ENCODE measurements at regions not wholly inside any gene's neighbourhood (a gene's known extent, or its start where the extent isn't known, plus 50 kb on each side); places are given as distances from the start of the nearest gene placed in this dataset.
A peak's percentile ranks its signal among the peaks of the same experiment; 100 is the strongest.

DNA sequence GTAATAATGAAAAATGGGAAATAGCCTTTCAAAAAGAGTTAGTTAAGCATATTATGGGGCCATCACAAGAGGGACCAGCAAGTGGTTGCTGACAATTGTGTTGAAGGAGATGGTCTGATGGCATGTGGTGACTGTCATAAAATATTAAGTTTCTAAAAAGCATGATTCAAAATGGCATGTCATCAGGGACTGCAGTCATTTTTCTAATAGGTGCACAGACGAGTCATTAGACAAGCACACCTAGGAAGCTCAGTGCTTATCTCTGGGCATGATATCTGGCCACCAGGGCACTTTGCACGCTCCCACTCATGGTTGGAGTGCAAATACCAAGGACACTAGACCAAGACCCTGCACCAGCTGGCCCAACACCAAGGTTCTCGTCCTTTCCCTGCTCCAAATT is 226.5 kb downstream of the ANKRD60 start:
- TF ChIP-seq, protein P1, sequence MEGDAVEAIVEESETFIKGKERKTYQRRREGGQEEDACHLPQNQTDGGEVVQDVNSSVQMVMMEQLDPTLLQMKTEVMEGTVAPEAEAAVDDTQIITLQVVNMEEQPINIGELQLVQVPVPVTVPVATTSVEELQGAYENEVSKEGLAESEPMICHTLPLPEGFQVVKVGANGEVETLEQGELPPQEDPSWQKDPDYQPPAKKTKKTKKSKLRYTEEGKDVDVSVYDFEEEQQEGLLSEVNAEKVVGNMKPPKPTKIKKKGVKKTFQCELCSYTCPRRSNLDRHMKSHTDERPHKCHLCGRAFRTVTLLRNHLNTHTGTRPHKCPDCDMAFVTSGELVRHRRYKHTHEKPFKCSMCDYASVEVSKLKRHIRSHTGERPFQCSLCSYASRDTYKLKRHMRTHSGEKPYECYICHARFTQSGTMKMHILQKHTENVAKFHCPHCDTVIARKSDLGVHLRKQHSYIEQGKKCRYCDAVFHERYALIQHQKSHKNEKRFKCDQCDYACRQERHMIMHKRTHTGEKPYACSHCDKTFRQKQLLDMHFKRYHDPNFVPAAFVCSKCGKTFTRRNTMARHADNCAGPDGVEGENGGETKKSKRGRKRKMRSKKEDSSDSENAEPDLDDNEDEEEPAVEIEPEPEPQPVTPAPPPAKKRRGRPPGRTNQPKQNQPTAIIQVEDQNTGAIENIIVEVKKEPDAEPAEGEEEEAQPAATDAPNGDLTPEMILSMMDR (IDR thresholded peaks at IDR 0.05) = no peak
- TF ChIP-seq EP300 (IDR thresholded peaks at IDR 0.05) (no peak), POLR2A (IDR thresholded peaks at IDR 0.05) (no peak)
- Histone ChIP-seq H3K4me3 (no peak overlapping the region), H3K9me3 (no peaks in the 10 kb centered on the region), H3K4me1 (peaks cover 3 to 32% (median 10%) of the 10 kb centered on the region in 4 donors), H3K36me3 (no peaks in the 10 kb centered on the region), H3K27ac (no peak overlapping the region), H3K27me3 (no peaks in the 10 kb centered on the region)
- WGBS, 2 donors = 83 to 95% methylated on average over 3 of the region's 3 CpGs
- DNase-seq (ENCODE audit: low spot score in 2 of 2) = no peak

DNA sequence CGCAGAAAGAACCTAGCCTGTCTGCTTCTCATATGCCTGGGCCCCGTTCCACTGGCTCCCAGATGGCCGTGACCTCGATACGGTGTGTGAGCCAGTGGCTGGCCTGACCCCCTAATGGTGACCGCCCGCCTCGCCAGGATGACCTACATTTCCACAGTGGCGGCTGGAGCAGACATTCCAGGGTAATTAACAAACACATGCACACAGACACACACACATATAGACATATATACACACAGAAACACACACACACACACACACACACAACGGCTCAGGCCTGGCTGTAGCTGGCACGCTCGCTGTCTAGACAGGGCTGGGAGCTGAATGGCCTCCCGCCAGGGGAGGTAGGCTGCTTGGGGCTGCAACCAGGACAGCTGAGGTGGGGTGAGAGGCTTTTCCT is 227.1 kb downstream of the ANKRD60 start:
- peaks cover 3 to 37% (median 10%) of the 10 kb centered on the region in 4 donors for H3K4me1 ChIP-seq
- no peaks in the 10 kb centered on the region for H3K36me3 ChIP-seq
- DNase-seq (ENCODE audit: low spot score in 2 of 2) = no peak
- no peak overlapping the region for H3K4me3 ChIP-seq
- no peak overlapping the region for H3K27ac ChIP-seq
- TF ChIP-seq POLR2A (IDR thresholded peaks at IDR 0.05) (no peak), EP300 (IDR thresholded peaks at IDR 0.05) (no peak)
- TF ChIP-seq, protein P1 (IDR thresholded peaks at IDR 0.05) = no peak
- 67 to 73% methylated on average over 11 to 13 of the region's 13 CpGs for WGBS, 2 donors
- no peaks in the 10 kb centered on the region for H3K27me3 ChIP-seq
- H3K9me3 ChIP-seq = no peaks in the 10 kb centered on the region

DNA sequence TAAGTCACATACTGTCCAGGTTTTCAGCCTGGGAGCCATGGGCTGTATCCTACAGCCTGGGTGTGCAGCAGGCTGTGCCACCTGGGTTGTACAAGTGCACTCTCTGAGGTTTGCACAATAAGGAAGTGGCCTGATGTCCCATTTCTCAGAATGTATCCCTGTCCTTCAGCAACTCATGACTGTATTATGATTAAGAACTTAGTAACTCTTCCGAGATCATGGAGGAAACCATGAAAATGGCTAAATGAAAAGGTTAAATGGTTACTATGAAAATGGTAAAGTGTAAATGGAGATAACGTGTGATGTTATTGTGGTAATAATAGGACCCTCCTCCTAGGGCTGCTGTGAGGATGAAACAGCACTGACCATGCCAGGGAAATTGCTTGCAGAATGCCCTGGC is 227.6 kb downstream of the ANKRD60 start:
- WGBS, 2 donors = 88 to 95% methylated on average over 2 of the region's 2 CpGs
- TF ChIP-seq POLR2A (IDR thresholded peaks at IDR 0.05) (no peak), EP300 (IDR thresholded peaks at IDR 0.05) (no peak)
- TF ChIP-seq, protein P1 (IDR thresholded peaks at IDR 0.05) = no peak
- no peak overlapping the region for H3K27ac ChIP-seq

DNA sequence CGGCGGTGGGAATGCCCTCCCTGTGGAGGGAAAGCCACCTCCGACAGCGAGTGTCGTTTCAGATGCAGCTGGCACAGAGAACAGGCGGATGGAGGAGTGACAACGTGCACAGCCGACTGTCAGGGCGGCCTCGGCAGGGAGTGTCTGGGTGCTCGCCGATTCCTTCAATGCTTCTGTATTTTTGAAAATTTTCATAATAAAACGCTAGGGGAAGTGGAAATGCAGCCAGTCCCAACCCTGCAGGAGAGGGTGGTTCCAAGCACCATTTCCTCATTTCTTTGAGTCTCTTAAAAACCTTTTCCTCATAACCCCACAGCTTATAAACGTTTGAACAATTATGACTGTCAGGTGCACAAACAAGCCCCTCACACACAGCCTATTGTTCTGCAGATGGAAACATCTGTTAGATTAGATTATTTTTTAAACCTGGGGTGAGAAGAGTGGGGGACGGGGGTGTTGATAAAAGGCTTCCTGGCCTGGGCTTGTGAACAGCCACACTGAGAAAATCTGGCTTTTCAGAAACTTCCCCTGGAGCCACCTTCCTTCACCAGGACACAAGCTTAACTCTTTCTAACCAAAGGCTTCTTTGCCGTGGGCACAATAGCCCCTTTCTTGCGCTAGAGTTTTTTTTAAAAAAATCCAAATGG is 228.9 kb downstream of the ANKRD60 start:
- Histone ChIP-seq H3K27me3 (no peaks in the 10 kb centered on the region), H3K9me3 (no peaks in the 10 kb centered on the region), H3K27ac (peak overlapping the region in 2 of 4 donors; percentile 57 to 61), H3K4me1 (peaks cover 3 to 47% (median 10%) of the 10 kb centered on the region in 4 donors), H3K4me3 (peak overlapping the region in 2 of 4 donors; percentile 29 to 30), H3K36me3 (no peaks in the 10 kb centered on the region)
- DNase-seq (ENCODE audit: low spot score in 2 of 2) = peak in 1 of 2 donors; percentile 23
- TF ChIP-seq POLR2A (IDR thresholded peaks at IDR 0.05) = no peak
- TF ChIP-seq, protein P1 (IDR thresholded peaks at IDR 0.05) = peak in 1 of 5 experiments; percentile 9
- peak in 1 of 2 donors; percentile 36 for TF ChIP-seq EP300 (IDR thresholded peaks at IDR 0.05)
- WGBS, 2 donors = 9 to 12% methylated on average over 17 of the region's 17 CpGs

More for the DNA sequence above, 227.6 kb downstream of the ANKRD60 start:
- Histone ChIP-seq H3K9me3 (no peaks in the 10 kb centered on the region), H3K4me3 (no peak overlapping the region), H3K27me3 (no peaks in the 10 kb centered on the region), H3K4me1 (peaks cover 3 to 41% (median 10%) of the 10 kb centered on the region in 4 donors), H3K36me3 (no peaks in the 10 kb centered on the region)
- no peak for DNase-seq (ENCODE audit: low spot score in 2 of 2)

DNA sequence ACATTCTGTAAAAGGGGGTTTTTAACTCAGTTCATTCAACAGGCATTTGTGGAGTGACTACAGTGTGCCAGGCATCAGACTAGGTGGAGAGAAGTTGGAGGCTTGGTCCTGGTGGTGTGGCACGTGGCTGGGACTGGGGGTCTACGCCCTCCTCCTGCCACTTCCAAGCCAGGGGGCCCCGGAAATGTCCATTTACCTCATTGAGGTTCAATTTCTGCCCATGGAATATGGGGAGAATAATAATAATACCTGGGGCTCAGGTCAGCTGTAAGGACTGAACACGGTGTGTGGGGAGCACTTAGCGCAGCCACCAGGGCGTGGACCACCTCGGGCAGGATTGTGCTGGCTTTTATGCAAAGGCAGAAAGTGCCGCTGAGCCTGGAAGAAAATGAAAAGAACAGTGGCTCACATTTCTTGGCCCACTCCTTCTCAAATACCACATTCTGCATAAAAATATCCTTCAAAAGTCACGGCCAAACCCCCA is 229.4 kb downstream of the ANKRD60 start:
- Histone ChIP-seq H3K4me3 (peak overlapping the region in 2 of 4 donors; percentile 29 to 30), H3K36me3 (no peaks in the 10 kb centered on the region), H3K4me1 (peaks cover 3 to 47% (median 10%) of the 10 kb centered on the region in 4 donors), H3K9me3 (no peaks in the 10 kb centered on the region), H3K27me3 (no peaks in the 10 kb centered on the region), H3K27ac (peak overlapping the region in 2 of 4 donors; percentile 57 to 61)
- 48 to 49% methylated on average over 9 of the region's 9 CpGs for WGBS, 2 donors
- no peak for DNase-seq (ENCODE audit: low spot score in 2 of 2)
- TF ChIP-seq EP300 (IDR thresholded peaks at IDR 0.05) (no peak), POLR2A (IDR thresholded peaks at IDR 0.05) (no peak)
- TF ChIP-seq, protein P1 (IDR thresholded peaks at IDR 0.05) = no peak

Measured in tibial nerve (tissue), 4 donors.